ENCODE measurements at regions not wholly inside any gene's neighbourhood (a gene's known extent, or its start where the extent isn't known, plus 50 kb on each side); places are given as distances from the start of the nearest gene placed in this dataset.
A peak's percentile ranks its signal among the peaks of the same experiment; 100 is the strongest.

GRCh38 chr1:217032715-217033367, 309.6 kb upstream of the ESRRG start:
- DNase-seq = no peak
- TF ChIP-seq CTCF (IDR thresholded peaks at IDR 0.05) (no peak), POLR2A (IDR thresholded peaks at IDR 0.05) (no peak)
- H3K4me3 ChIP-seq = no peak overlapping the region
- no peaks in the 10 kb centered on the region for H3K36me3 ChIP-seq (replicated peaks in 1 of 2)
- H3K27me3 ChIP-seq = no peaks in the 10 kb centered on the region
- intact Hi-C loops (cut with DNase I) = no loop called here
- H3K4me1 ChIP-seq (replicated peaks in 1 of 2) = peaks cover 0 to 12% of the 10 kb centered on the region in 2 donors
- H3K9me3 ChIP-seq (replicated peaks in 1 of 3) = no peaks in the 10 kb centered on the region
- no peak overlapping the region for H3K27ac ChIP-seq
- WGBS, 4 donors = 86 to 97% (median 94%) methylated on average over 4 of the region's 4 CpGs

- Histone ChIP-seq H3K9me3 (replicated peaks in 1 of 3) (no peaks in the 10 kb centered on the region), H3K27ac (no peak overlapping the region), H3K4me3 (no peak overlapping the region), H3K4me1 (replicated peaks in 1 of 2) (peaks cover 0 to 12% of the 10 kb centered on the region in 2 donors), H3K27me3 (no peaks in the 10 kb centered on the region), H3K36me3 (replicated peaks in 1 of 2) (no peaks in the 10 kb centered on the region)
- TF ChIP-seq CTCF (IDR thresholded peaks at IDR 0.05) (no peak), POLR2A (IDR thresholded peaks at IDR 0.05) (no peak)
- 57 to 68% (median 61%) methylated on average over 13 of the region's 13 CpGs for WGBS, 4 donors
- intact Hi-C loops (cut with DNase I) = no loop called here
- peak in 4 of 7 donors; percentile 4 to 30 (median 18) for DNase-seq
Observed at GRCh38 chr1:217029281-217030157, 306.3 kb upstream of the ESRRG start.

GRCh38 chr1:217027403-217028080, 304.3 kb upstream of the ESRRG start:
- no peak for TF ChIP-seq CTCF (IDR thresholded peaks at IDR 0.05)
- TF ChIP-seq POLR2A (IDR thresholded peaks at IDR 0.05) = no peak

GRCh38 chr1:217026531-217026930, 303.3 kb upstream of the ESRRG start:
- H3K27ac ChIP-seq = no peak overlapping the region
- no peak for DNase-seq
- no peaks in the 10 kb centered on the region for H3K36me3 ChIP-seq (replicated peaks in 1 of 2)
- TF ChIP-seq CTCF (IDR thresholded peaks at IDR 0.05) (no peak), POLR2A (IDR thresholded peaks at IDR 0.05) (no peak)
- H3K4me3 ChIP-seq = no peak overlapping the region
- H3K4me1 ChIP-seq (replicated peaks in 1 of 2) = peaks cover 0 to 12% of the 10 kb centered on the region in 2 donors
- H3K9me3 ChIP-seq (replicated peaks in 1 of 3) = no peaks in the 10 kb centered on the region
- no peaks in the 10 kb centered on the region for H3K27me3 ChIP-seq
- 86 to 93% (median 88%) methylated on average over 2 of the region's 2 CpGs for WGBS, 4 donors
- intact Hi-C loops (cut with DNase I) = no loop called here

More at GRCh38 chr1:217027403-217028080, 304.3 kb upstream of the ESRRG start:
- Histone ChIP-seq H3K27me3 (no peaks in the 10 kb centered on the region), H3K36me3 (replicated peaks in 1 of 2) (no peaks in the 10 kb centered on the region), H3K4me3 (no peak overlapping the region), H3K4me1 (replicated peaks in 1 of 2) (peaks cover 0 to 12% of the 10 kb centered on the region in 2 donors), H3K9me3 (replicated peaks in 1 of 3) (no peaks in the 10 kb centered on the region), H3K27ac (no peak overlapping the region)
- WGBS, 4 donors = 78 to 86% (median 84%) methylated on average over 4 of the region's 4 CpGs
- DNase-seq = no peak
- intact Hi-C loops (cut with DNase I) = no loop called here

Data from adrenal gland (tissue), 9 donors.